ENCODE measurements at regions not wholly inside any gene's neighbourhood (a gene's known extent, or its start where the extent isn't known, plus 50 kb on each side); places are given as distances from the start of the nearest gene placed in this dataset.

GRCh38 chr7:137130751-137131158, 212.8 kb downstream of the PTN start:
- TF ChIP-seq GATA2 (IDR thresholded peaks at IDR 0.05; ENCODE audit: low read depth, low read length) (no peak), GATA3 (IDR thresholded peaks at IDR 0.05; ENCODE audit: low read depth, low read length) (no peak)
